Fibroblast of pulmonary artery (primary cell): ENCODE measurements at regions not wholly inside any gene's neighbourhood (a gene's known extent, or its start where the extent isn't known, plus 50 kb on each side); places are given as distances from the start of the nearest gene placed in this dataset.

Experiments used
- DNase-seq: peaks from one replicate; pipeline ENCODE4 v3.0.0-alpha.2; 2010; ENCODE audit warnings: low read depth
- H3K4me3 ChIP-seq: replicated peaks from 2 replicates; pipeline ENCODE4 v1.5.1; 2011; ENCODE audit warnings: low read depth, mild to moderate bottlenecking, control low read depth, low read length, moderate library complexity
- CTCF ChIP-seq: IDR thresholded peaks from 2 replicates; pipeline ENCODE4 v1.5.1; 2011; ENCODE audit warnings: mild to moderate bottlenecking, control low read depth, low read length, inconsistent platforms; ENCODE audit errors: missing control alignments

- no peak for DNase-seq
- no peak overlapping the region for H3K4me3 ChIP-seq
- TF ChIP-seq CTCF: no peak
Observed at GRCh38 chr4:18403327-18403726, 381.8 kb upstream of the LCORL start.

GRCh38 chr4:18401868-18402267, 380.3 kb upstream of the LCORL start:
- DNase-seq: no peak

DNA sequence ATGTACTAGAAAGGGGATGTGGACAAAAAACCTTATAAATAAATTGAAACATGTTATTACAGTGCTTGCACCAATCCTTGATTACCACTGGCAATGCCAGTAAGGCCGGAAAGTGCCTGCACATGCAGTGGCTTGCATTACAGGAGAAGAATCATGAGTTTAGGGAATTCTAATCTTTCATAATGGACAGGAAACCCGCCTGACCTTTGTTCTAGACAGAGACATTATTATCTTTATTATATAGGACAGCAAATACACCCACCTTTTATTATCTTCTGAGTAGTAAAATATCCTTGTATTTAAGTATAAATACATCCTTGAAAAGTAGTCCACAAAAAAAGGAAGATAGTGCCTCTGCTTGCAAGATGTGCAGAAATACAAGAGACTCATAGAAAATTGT, 379.9 kb upstream of the LCORL start:
- no peak overlapping the region for H3K4me3 ChIP-seq
- DNase-seq: no peak
- TF ChIP-seq CTCF: no peak

More at GRCh38 chr4:18401868-18402267, 380.3 kb upstream of the LCORL start:
- no peak for TF ChIP-seq CTCF
- no peak overlapping the region for H3K4me3 ChIP-seq

GRCh38 chr4:18398661-18399060, 377.1 kb upstream of the LCORL start:
- DNase-seq: no peak
- no peak overlapping the region for H3K4me3 ChIP-seq
- no peak for TF ChIP-seq CTCF

- H3K4me3 ChIP-seq: no peak overlapping the region
- no peak for DNase-seq
- TF ChIP-seq CTCF: no peak
Observed at GRCh38 chr4:18397681-18398390, 376.3 kb upstream of the LCORL start.

DNA sequence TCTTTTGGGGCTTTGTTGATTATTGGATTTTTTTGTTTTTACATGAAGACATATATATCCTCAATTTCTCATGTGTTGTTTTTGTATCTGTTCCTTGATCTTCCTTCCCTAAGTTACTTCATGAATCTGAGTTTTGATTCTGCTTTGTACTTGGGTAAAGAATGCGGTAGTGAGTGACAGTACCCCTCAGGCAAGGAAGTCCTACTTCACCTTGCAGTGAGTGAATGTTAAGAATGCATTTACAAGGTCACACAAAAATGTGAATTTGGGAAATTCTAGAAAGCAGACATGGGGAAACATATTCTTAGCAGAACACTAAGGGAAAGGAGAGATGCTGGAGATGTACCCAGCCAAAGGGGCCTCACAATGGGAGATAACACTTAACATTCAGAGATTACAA, 373.1 kb upstream of the LCORL start:
- no peak for DNase-seq
- H3K4me3 ChIP-seq: no peak overlapping the region
- no peak for TF ChIP-seq CTCF

DNA sequence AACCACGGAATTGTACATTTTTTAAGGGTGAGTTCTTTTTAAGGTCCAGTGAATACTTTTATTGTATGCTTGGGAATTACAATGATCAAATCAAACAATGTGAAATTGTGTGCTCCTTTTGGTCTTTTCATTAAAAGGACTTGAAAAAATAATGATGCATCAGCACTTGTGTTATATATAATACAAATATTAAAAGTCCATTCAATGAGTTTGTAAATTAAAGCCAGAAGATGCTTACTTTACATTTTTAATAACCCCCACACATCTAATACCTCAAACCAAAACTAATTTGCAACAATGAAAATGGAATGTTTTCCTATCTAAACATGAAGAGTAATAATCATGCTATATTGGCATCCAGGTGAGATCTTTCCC, 369.8 kb upstream of the LCORL start:
- no peak for DNase-seq
- no peak overlapping the region for H3K4me3 ChIP-seq
- no peak for TF ChIP-seq CTCF
